Esophagus squamous epithelium (tissue), 4 donors: ENCODE measurements at regions not wholly inside any gene's neighbourhood (a gene's known extent, or its start where the extent isn't known, plus 50 kb on each side); places are given as distances from the start of the nearest gene placed in this dataset.

Experiments used
- POLR2A ChIP-seq, 4 donors: fragments of 450-650 bp; IDR thresholded peaks; one replicate each; pipeline ENCODE4 v1.6.1; 2017; ENCODE audit warnings: antibody characterized with exemption in 4 of 4, mild to moderate bottlenecking in 4 of 4, moderate library complexity in 3 of 4
- TF ChIP-seq, protein P1 (sequence below), 6 experiments: fragments of 450-650 bp in 4 of 6; fragments of 200-600 bp in 2 of 6; sonication (generic) in 2 of 6; IDR thresholded peaks; one replicate each; pipeline ENCODE4 v1.5.1; 2016 to 2019; ENCODE audit warnings: antibody characterized with exemption in 6 of 6, mild to moderate bottlenecking in 4 of 6, moderate library complexity in 4 of 6

- no peak for TF ChIP-seq POLR2A (IDR thresholded peaks at IDR 0.05)
- TF ChIP-seq, protein P1, sequence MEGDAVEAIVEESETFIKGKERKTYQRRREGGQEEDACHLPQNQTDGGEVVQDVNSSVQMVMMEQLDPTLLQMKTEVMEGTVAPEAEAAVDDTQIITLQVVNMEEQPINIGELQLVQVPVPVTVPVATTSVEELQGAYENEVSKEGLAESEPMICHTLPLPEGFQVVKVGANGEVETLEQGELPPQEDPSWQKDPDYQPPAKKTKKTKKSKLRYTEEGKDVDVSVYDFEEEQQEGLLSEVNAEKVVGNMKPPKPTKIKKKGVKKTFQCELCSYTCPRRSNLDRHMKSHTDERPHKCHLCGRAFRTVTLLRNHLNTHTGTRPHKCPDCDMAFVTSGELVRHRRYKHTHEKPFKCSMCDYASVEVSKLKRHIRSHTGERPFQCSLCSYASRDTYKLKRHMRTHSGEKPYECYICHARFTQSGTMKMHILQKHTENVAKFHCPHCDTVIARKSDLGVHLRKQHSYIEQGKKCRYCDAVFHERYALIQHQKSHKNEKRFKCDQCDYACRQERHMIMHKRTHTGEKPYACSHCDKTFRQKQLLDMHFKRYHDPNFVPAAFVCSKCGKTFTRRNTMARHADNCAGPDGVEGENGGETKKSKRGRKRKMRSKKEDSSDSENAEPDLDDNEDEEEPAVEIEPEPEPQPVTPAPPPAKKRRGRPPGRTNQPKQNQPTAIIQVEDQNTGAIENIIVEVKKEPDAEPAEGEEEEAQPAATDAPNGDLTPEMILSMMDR (IDR thresholded peaks at IDR 0.05) = no peak
These were observed 122.4 kb downstream of the SLC25A47 start for GRCh38 chr14:100445436-100446088.
